B cell (primary cell): ENCODE measurements at regions not wholly inside any gene's neighbourhood (a gene's known extent, or its start where the extent isn't known, plus 50 kb on each side); places are given as distances from the start of the nearest gene placed in this dataset.
"Not testable (repeated sequence)": the region's sequence is repeated elsewhere in the genome, so short reads cannot be mapped to it uniquely, and the experiment has no call there.

Source experiments
- ATAC-seq: fragments of 200-7000 bp; cut with Tn5 transposase; one replicate; pipeline ENCODE4 v1.10.0; 2021; ENCODE audit warnings: low read depth, mild to moderate bottlenecking, moderate number of reproducible peaks, moderate library complexity
- CTCF ChIA-PET: fragments of 350-600 bp; sonication (Branson Sonifier 250); formaldehyde crosslinking; loops from one replicate; lab custom pipeline; 2021; ENCODE audit warnings: antibody characterized with exemption, inconsistent platforms; lab: Charles Lee
- POLR2A ChIA-PET: fragments of 350-600 bp; sonication (Branson Sonifier 250); formaldehyde crosslinking; loops from one replicate; lab custom pipeline; 2021; ENCODE audit warnings: antibody characterized with exemption; lab: Charles Lee
- DNase-seq: peaks from one replicate; pipeline ENCODE4 v3.0.0; 2013
- H2AFZ ChIP-seq: 2 replicates; pipeline ENCODE4 v1.6.1; 2012; ENCODE audit warnings: mild to moderate bottlenecking, low read depth, low read length; ENCODE audit not compliant: insufficient read depth, poor library complexity, severe bottlenecking
- H3K27ac ChIP-seq, 2 donors: 1 replicate in 1 of 2; 2 replicates in 1 of 2; pipeline ENCODE4 v1.5.1; 2012 to 2013; ENCODE audit warnings: low read length in 2 of 2, mild to moderate bottlenecking in 2 of 2, moderate library complexity in 1 of 2
- H3K27me3 ChIP-seq, 4 experiments: fragments of 200-600 bp in 1 of 4; sonication (generic) in 1 of 4; replicated peaks in 1 of 4; 1 replicate in 2 of 4; 2 replicates in 2 of 4; pipeline versions ENCODE4 v1.6.1 to v1.7.0; 2013 to 2016; ENCODE audit warnings: low read length in 3 of 4, mild to moderate bottlenecking in 2 of 4, mixed read lengths in 1 of 4, moderate library complexity in 1 of 4; ENCODE audit not compliant: insufficient read depth in 4 of 4, control insufficient read depth in 3 of 4; ENCODE audit errors: control extremely low read depth in 1 of 4
- H3K36me3 ChIP-seq, 2 experiments: replicated peaks in 1 of 2; 1 replicate in 1 of 2; 2 replicates in 1 of 2; pipeline versions ENCODE4 v1.6.1 to v1.7.1; 2013; ENCODE audit warnings: low read length in 1 of 2; ENCODE audit not compliant: insufficient read depth in 2 of 2, control insufficient read depth in 1 of 2; ENCODE audit errors: control extremely low read depth in 1 of 2, extremely low read depth in 1 of 2
- H3K4me1 ChIP-seq, 2 donors: fragments of 200-600 bp in 1 of 2; sonication (generic) in 1 of 2; 1 replicate in 1 of 2; 2 replicates in 1 of 2; pipeline versions ENCODE4 v1.5.1 to v1.6.1; 2013 to 2017; ENCODE audit warnings: low read length in 2 of 2; ENCODE audit not compliant: control insufficient read depth in 2 of 2, insufficient read depth in 2 of 2
- H3K4me2 ChIP-seq: replicated peaks from 2 replicates; pipeline ENCODE3; 2012; ENCODE audit warnings: mild to moderate bottlenecking, low read depth, low read length; ENCODE audit not compliant: poor library complexity, severe bottlenecking
- H3K4me3 ChIP-seq, 5 experiments: fragments of 200-600 bp in 1 of 5; sonication (generic) in 1 of 5; 1 replicate in 3 of 5; 2 replicates in 2 of 5; pipeline versions ENCODE4 v1.5.1 to v1.7.0; 2011 to 2016; ENCODE audit warnings: low read length in 4 of 5, mild to moderate bottlenecking in 4 of 5, low read depth in 2 of 5, control low read depth in 1 of 5, moderate library complexity in 1 of 5; ENCODE audit not compliant: insufficient read depth in 1 of 5; ENCODE audit errors: control extremely low read depth in 1 of 5, extremely low read depth in 1 of 5
- H3K79me2 ChIP-seq: fragments of 200-600 bp; sonication (generic); one replicate; pipeline ENCODE4 v1.6.0; 2016; ENCODE audit warnings: low read length; ENCODE audit not compliant: control insufficient read depth, insufficient read depth
- H3K9ac ChIP-seq: fragments of 200-600 bp; sonication (generic); 2 replicates; pipeline ENCODE4 v1.6.1; 2017; ENCODE audit warnings: mild to moderate bottlenecking, low read length, moderate library complexity
- H3K9me3 ChIP-seq, 3 donors: one replicate each; pipeline versions ENCODE4 v1.6.1 to v1.7.1; 2013; ENCODE audit warnings: low read length in 2 of 3; ENCODE audit not compliant: control insufficient read depth in 2 of 3, insufficient read depth in 1 of 3; ENCODE audit errors: control extremely low read depth in 1 of 3
- H4K20me1 ChIP-seq: 2 replicates; pipeline ENCODE4 v1.6.0; 2012; ENCODE audit warnings: mild to moderate bottlenecking, low read length; ENCODE audit not compliant: insufficient read depth, control insufficient read depth, poor library complexity, severe bottlenecking
- H3K27ac Mint-ChIP-seq: one replicate; pipeline ENCODE4 v1.8.0; 2021; ENCODE audit warnings: mixed read lengths
- H3K27me3 Mint-ChIP-seq: one replicate; pipeline ENCODE4 v1.8.0; 2021; ENCODE audit warnings: mixed read lengths
- H3K4me1 Mint-ChIP-seq: one replicate; pipeline ENCODE4 v1.8.0; 2021; ENCODE audit warnings: mixed read lengths
- H3K4me3 Mint-ChIP-seq: one replicate; pipeline ENCODE4 v1.8.0; 2021; ENCODE audit warnings: mixed read lengths
- H3K9me3 Mint-ChIP-seq: one replicate; pipeline ENCODE4 v1.8.0; 2022; ENCODE audit warnings: mixed read lengths; ENCODE audit not compliant: insufficient read depth
- WGBS: methylation state at CpG from one replicate; pipeline ENCODE4 v1.1.5; 2013; ENCODE audit warnings: missing lambda C conversion rate; ENCODE audit not compliant: insufficient coverage; 5-methylcytosine and 5-hydroxymethylcytosine counted together
- intact Hi-C: fragments of 100-400 bp; cut with micrococcal nuclease; formaldehyde crosslinking; loops from one replicate; pipeline ENCODE4 v1.10.0; 2022

DNA sequence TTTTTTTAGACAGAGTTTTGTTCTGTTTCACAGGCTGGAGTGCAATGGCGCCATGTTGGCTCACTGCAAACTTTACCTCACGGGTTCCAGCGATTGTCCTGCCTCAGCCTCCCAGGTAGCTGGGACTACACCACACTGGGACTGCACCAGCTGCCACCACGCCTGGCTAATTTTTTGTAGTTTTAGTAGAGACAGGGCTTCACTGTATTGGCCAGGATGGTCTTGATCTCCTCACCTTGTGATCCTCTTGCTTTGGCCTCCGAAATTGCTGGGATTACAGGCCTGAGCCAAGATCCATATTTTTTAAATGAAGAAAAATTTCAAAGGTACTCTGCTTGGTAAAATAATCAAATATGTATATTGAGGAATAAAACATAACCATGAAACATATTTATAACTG, 195.8 kb upstream of the TPTE start:
- ATAC-seq, result peak; percentile 54
- DNase-seq, result peak; percentile 80

GRCh38 chr21:10326146-10326545, 195.2 kb upstream of the TPTE start:
- WGBS, result 92% methylated on average over 2 of the region's 2 CpGs

More for the DNA sequence above, 195.8 kb upstream of the TPTE start:
- 47% methylated on average over 5 of the region's 5 CpGs for WGBS
- H2AFZ ChIP-seq, H3K27me3 Mint-ChIP-seq, H3K36me3 ChIP-seq, H3K4me1 Mint-ChIP-seq, intact Hi-C loops, POLR2A ChIA-PET, H3K4me2 ChIP-seq, H3K4me3 Mint-ChIP-seq, H3K79me2 ChIP-seq, H3K27me3 ChIP-seq, H3K9ac ChIP-seq, CTCF ChIA-PET, H4K20me1 ChIP-seq, H3K27ac ChIP-seq, H3K27ac Mint-ChIP-seq, H3K4me3 ChIP-seq, H3K4me1 ChIP-seq: not testable (repeated sequence)
- H3K9me3 ChIP-seq, result peaks cover 2 to 14% (median 8%) of the 10 kb centered on the region in 3 donors
- peaks cover 19% of the 10 kb centered on the region for H3K9me3 Mint-ChIP-seq

DNA sequence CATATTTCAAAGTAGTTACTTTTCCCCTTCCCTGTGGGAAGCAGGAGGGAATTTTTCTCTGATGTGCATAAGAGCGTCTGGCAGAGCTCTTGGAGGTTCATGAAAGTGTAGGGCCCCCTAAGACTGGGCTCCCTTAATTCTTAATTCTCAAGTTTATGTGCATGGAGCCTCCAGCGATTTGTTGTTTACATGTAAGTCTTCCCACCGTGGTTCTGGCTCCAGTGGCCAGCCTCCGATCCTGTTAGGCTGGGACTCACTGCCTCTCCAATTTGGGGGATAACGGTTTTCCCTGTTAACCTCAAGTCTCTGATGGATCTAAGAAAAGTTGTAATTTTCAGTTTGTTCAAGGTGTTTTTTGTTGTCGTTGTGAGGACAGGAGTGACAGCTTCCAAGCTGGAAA, 192.7 kb upstream of the TPTE start:
- H3K36me3 ChIP-seq, H3K4me1 Mint-ChIP-seq, H3K9ac ChIP-seq, H3K79me2 ChIP-seq, H3K27me3 ChIP-seq, H2AFZ ChIP-seq, H3K27me3 Mint-ChIP-seq, CTCF ChIA-PET, H3K4me2 ChIP-seq, H3K4me1 ChIP-seq, H3K4me3 Mint-ChIP-seq, POLR2A ChIA-PET, H3K4me3 ChIP-seq, intact Hi-C loops, H3K27ac ChIP-seq, H3K27ac Mint-ChIP-seq, H4K20me1 ChIP-seq, ATAC-seq: not testable (repeated sequence)
- 56% methylated on average over 5 of the region's 6 CpGs for WGBS
- DNase-seq, result peak; percentile 5
- peaks cover 24% of the 10 kb centered on the region for H3K9me3 Mint-ChIP-seq
- peaks cover 4 to 23% (median 19%) of the 10 kb centered on the region in 3 donors for H3K9me3 ChIP-seq

More at GRCh38 chr21:10326146-10326545, 195.2 kb upstream of the TPTE start:
- H3K4me1 ChIP-seq, H3K27me3 ChIP-seq, H3K9ac ChIP-seq, H2AFZ ChIP-seq, H4K20me1 ChIP-seq, ATAC-seq, H3K36me3 ChIP-seq, H3K4me2 ChIP-seq, H3K27ac Mint-ChIP-seq, H3K4me1 Mint-ChIP-seq, POLR2A ChIA-PET, intact Hi-C loops, H3K4me3 ChIP-seq, H3K27me3 Mint-ChIP-seq, H3K27ac ChIP-seq, H3K79me2 ChIP-seq, DNase-seq, CTCF ChIA-PET, H3K4me3 Mint-ChIP-seq: not testable (repeated sequence)
- H3K9me3 ChIP-seq, result peaks cover 2 to 20% (median 12%) of the 10 kb centered on the region in 3 donors
- peaks cover 19% of the 10 kb centered on the region for H3K9me3 Mint-ChIP-seq

GRCh38 chr21:10330641-10331119, 190.7 kb upstream of the TPTE start:
- H3K4me3 Mint-ChIP-seq, result not testable (repeated sequence)

More at GRCh38 chr21:10330641-10331119, 190.7 kb upstream of the TPTE start:
- DNase-seq, result peak; percentile 8
- H3K27ac Mint-ChIP-seq, H3K9ac ChIP-seq, H2AFZ ChIP-seq, H3K79me2 ChIP-seq, H3K27me3 Mint-ChIP-seq, H3K36me3 ChIP-seq, CTCF ChIA-PET, H3K4me1 Mint-ChIP-seq, H3K4me1 ChIP-seq, H3K27me3 ChIP-seq, H3K4me3 ChIP-seq, H4K20me1 ChIP-seq, intact Hi-C loops, POLR2A ChIA-PET, H3K4me2 ChIP-seq, H3K27ac ChIP-seq, ATAC-seq: not testable (repeated sequence)
- WGBS, result 81% methylated on average over 10 of the region's 10 CpGs
- peaks cover 22% of the 10 kb centered on the region for H3K9me3 Mint-ChIP-seq
- peaks cover 2 to 23% (median 19%) of the 10 kb centered on the region in 3 donors for H3K9me3 ChIP-seq
